ENCODE measurements at regions not wholly inside any gene's neighbourhood (a gene's known extent, or its start where the extent isn't known, plus 50 kb on each side); places are given as distances from the start of the nearest gene placed in this dataset.
"Not testable (repeated sequence)": the region's sequence is repeated elsewhere in the genome, so short reads cannot be mapped to it uniquely, and the experiment has no call there.

GRCh38 chrX:19237901-19238300, 105.8 kb upstream of the PDHA1 start:
- Mint-ChIP-seq H3K4me3 (no peak overlapping the region), H3K9me3 (peaks cover 3% of the 10 kb centered on the region), H3K36me3 (ENCODE audit: low read depth) (no peaks in the 10 kb centered on the region), H3K27ac (no peak overlapping the region), H3K27me3 (peaks cover 19% of the 10 kb centered on the region), H3K4me1 (ENCODE audit: low read depth) (no peaks in the 10 kb centered on the region)
- DNase-seq (no peak), ATAC-seq (ENCODE audit: poor library complexity) (no peak)
- Histone ChIP-seq H3K9me3 (ENCODE audit: control insufficient read depth in 1 of 2, insufficient read depth in 1 of 2, low read length in 2 of 2) (peaks cover 0 to 3% of the 10 kb centered on the region in 2 experiments), H3K36me3 (ENCODE audit: insufficient read depth, low read length) (no peaks in the 10 kb centered on the region), H3K4me1 (ENCODE audit: insufficient read depth, low read length) (no peaks in the 10 kb centered on the region), H3K27me3 (ENCODE audit: control insufficient read depth in 1 of 2, insufficient read depth in 2 of 2, low read length in 2 of 2) (no peaks in the 10 kb centered on the region), H3K27ac (ENCODE audit: low read depth in 1 of 2, low read length in 2 of 2) (no peak overlapping the region), H3K4me3 (ENCODE audit: low read length) (no peak overlapping the region)
- intact Hi-C loops (cut with DNase I, micrococcal nuclease), result no loop called here
- TF ChIP-seq, protein P1, sequence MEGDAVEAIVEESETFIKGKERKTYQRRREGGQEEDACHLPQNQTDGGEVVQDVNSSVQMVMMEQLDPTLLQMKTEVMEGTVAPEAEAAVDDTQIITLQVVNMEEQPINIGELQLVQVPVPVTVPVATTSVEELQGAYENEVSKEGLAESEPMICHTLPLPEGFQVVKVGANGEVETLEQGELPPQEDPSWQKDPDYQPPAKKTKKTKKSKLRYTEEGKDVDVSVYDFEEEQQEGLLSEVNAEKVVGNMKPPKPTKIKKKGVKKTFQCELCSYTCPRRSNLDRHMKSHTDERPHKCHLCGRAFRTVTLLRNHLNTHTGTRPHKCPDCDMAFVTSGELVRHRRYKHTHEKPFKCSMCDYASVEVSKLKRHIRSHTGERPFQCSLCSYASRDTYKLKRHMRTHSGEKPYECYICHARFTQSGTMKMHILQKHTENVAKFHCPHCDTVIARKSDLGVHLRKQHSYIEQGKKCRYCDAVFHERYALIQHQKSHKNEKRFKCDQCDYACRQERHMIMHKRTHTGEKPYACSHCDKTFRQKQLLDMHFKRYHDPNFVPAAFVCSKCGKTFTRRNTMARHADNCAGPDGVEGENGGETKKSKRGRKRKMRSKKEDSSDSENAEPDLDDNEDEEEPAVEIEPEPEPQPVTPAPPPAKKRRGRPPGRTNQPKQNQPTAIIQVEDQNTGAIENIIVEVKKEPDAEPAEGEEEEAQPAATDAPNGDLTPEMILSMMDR (IDR thresholded peaks at IDR 0.05), result no peak
- ChIA-PET CTCF (no interaction called here), POLR2A (no interaction called here)

- Histone ChIP-seq H3K9me3 (ENCODE audit: control insufficient read depth in 1 of 2, insufficient read depth in 1 of 2, low read length in 2 of 2) (peaks cover 0 to 3% of the 10 kb centered on the region in 2 experiments), H3K36me3 (ENCODE audit: insufficient read depth, low read length) (no peaks in the 10 kb centered on the region), H3K27me3 (ENCODE audit: control insufficient read depth in 1 of 2, insufficient read depth in 2 of 2, low read length in 2 of 2) (no peaks in the 10 kb centered on the region), H3K4me3 (ENCODE audit: low read length) (no peak overlapping the region), H3K4me1 (ENCODE audit: insufficient read depth, low read length) (no peaks in the 10 kb centered on the region), H3K27ac (ENCODE audit: low read depth in 1 of 2, low read length in 2 of 2) (no peak overlapping the region)
- DNase-seq (no peak), ATAC-seq (ENCODE audit: poor library complexity) (no peak)
- Mint-ChIP-seq H3K27ac (no peak overlapping the region), H3K4me3 (no peak overlapping the region), H3K4me1 (ENCODE audit: low read depth) (no peaks in the 10 kb centered on the region), H3K9me3 (peaks cover 3% of the 10 kb centered on the region), H3K27me3 (peaks cover 12% of the 10 kb centered on the region), H3K36me3 (ENCODE audit: low read depth) (no peaks in the 10 kb centered on the region)
- POLR2A ChIA-PET, result no interaction called here
- intact Hi-C loops (cut with DNase I, micrococcal nuclease), result no loop called here
- CTCF ChIA-PET, result no interaction called here
- TF ChIP-seq, protein P1 (IDR thresholded peaks at IDR 0.05), result no peak
Observed at GRCh38 chrX:19243431-19243830, 100.3 kb upstream of the PDHA1 start.

DNA sequence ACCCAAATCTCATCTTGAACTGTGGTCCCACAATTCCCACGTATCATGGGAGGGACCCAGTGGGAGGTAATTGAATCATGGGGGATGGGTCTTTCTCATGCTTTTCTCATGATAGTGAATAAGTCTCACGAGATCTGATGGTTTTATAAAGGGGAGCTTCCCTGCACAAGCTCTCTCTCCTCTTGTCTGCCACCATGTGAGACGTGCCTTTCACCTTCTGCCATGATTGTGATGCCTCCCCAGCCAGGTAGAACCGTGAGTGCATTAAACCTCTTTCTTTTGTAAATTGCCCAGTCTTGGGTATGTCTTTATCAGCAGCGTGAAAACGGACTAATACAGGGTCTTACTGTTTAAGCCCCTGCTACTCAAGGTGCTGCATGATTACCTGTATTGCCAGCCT, 98.8 kb upstream of the PDHA1 start:
- DNase-seq; H3K4me1 ChIP-seq (ENCODE audit: insufficient read depth, low read length); H3K36me3 Mint-ChIP-seq (ENCODE audit: low read depth); H3K9me3 ChIP-seq (ENCODE audit: control insufficient read depth in 1 of 2, insufficient read depth in 1 of 2, low read length in 2 of 2); intact Hi-C loops (cut with DNase I, micrococcal nuclease); POLR2A ChIA-PET; ATAC-seq (ENCODE audit: poor library complexity); H3K9me3 Mint-ChIP-seq; H3K4me1 Mint-ChIP-seq (ENCODE audit: low read depth); H3K27ac ChIP-seq (ENCODE audit: low read depth in 1 of 2, low read length in 2 of 2); H3K4me3 ChIP-seq (ENCODE audit: low read length); H3K27me3 Mint-ChIP-seq; H3K27me3 ChIP-seq (ENCODE audit: control insufficient read depth in 1 of 2, insufficient read depth in 2 of 2, low read length in 2 of 2); CTCF ChIA-PET; H3K4me3 Mint-ChIP-seq; H3K36me3 ChIP-seq (ENCODE audit: insufficient read depth, low read length); H3K27ac Mint-ChIP-seq: not testable (repeated sequence)

GRCh38 chrX:19245711-19246269, 97.9 kb upstream of the PDHA1 start:
- H3K36me3 Mint-ChIP-seq (ENCODE audit: low read depth), result no peaks in the 10 kb centered on the region
- no peaks in the 10 kb centered on the region for H3K4me1 Mint-ChIP-seq (ENCODE audit: low read depth)
- H3K27ac Mint-ChIP-seq, result no peak overlapping the region
- H3K27me3 Mint-ChIP-seq, result peaks cover 3% of the 10 kb centered on the region
- H3K36me3 ChIP-seq (ENCODE audit: insufficient read depth, low read length), result no peaks in the 10 kb centered on the region
- no peak overlapping the region for H3K27ac ChIP-seq (ENCODE audit: low read depth in 1 of 2, low read length in 2 of 2)
- no peaks in the 10 kb centered on the region for H3K27me3 ChIP-seq (ENCODE audit: control insufficient read depth in 1 of 2, insufficient read depth in 2 of 2, low read length in 2 of 2)
- ATAC-seq (ENCODE audit: poor library complexity) (no peak), DNase-seq (no peak)
- TF ChIP-seq, protein P1 (IDR thresholded peaks at IDR 0.05), result no peak
- H3K9me3 Mint-ChIP-seq, result peaks cover 4% of the 10 kb centered on the region
- no peak overlapping the region for H3K4me3 ChIP-seq (ENCODE audit: low read length)
- intact Hi-C loops (cut with DNase I, micrococcal nuclease), result no loop called here
- ChIA-PET POLR2A (no interaction called here), CTCF (no interaction called here)
- H3K4me3 Mint-ChIP-seq, result no peak overlapping the region
- no peaks in the 10 kb centered on the region for H3K9me3 ChIP-seq (ENCODE audit: control insufficient read depth in 1 of 2, insufficient read depth in 1 of 2, low read length in 2 of 2)
- H3K4me1 ChIP-seq (ENCODE audit: insufficient read depth, low read length), result no peaks in the 10 kb centered on the region
